ENCODE measurements at regions not wholly inside any gene's neighbourhood (a gene's known extent, or its start where the extent isn't known, plus 50 kb on each side); places are given as distances from the start of the nearest gene placed in this dataset.

GRCh38 chr4:43607827-43608461 lies 715.4 kb downstream of the GRXCR1 start:
- no peak for TF ChIP-seq CTCF (IDR thresholded peaks at IDR 0.05)
- TF ChIP-seq POLR2A (IDR thresholded peaks at IDR 0.05): no peak
